H9 (cell line): ENCODE measurements at regions not wholly inside any gene's neighbourhood (a gene's known extent, or its start where the extent isn't known, plus 50 kb on each side); places are given as distances from the start of the nearest gene placed in this dataset.

ENCODE experiments used
- DNase-seq: peaks from one replicate; pipeline ENCODE4 v3.0.0-alpha.2; 2017
- H2AFZ ChIP-seq: one replicate; pipeline ENCODE4 v1.6.1; 2013; ENCODE audit warnings: mild to moderate bottlenecking, low read length, control low read depth, moderate library complexity
- H2AK5ac ChIP-seq: 2 replicates; pipeline ENCODE4 v1.6.1; 2013; ENCODE audit warnings: low read length, control low read depth, mixed read lengths; ENCODE audit not compliant: insufficient read length
- H2BK120ac ChIP-seq: one replicate; pipeline ENCODE4 v1.6.1; 2013; ENCODE audit warnings: low read depth, mild to moderate bottlenecking, low read length, control low read depth, inconsistent platforms; ENCODE audit not compliant: poor library complexity, severe bottlenecking
- H2BK12ac ChIP-seq: 2 replicates; pipeline ENCODE4 v1.6.1; 2013; ENCODE audit warnings: low read length, control low read depth, mixed read lengths, low read depth; ENCODE audit not compliant: insufficient read length
- H2BK15ac ChIP-seq: 2 replicates; pipeline ENCODE4 v1.6.1; 2013; ENCODE audit warnings: low read depth, low read length, control low read depth
- H2BK20ac ChIP-seq: one replicate; pipeline ENCODE4 v1.6.1; 2013; ENCODE audit warnings: low read depth, mild to moderate bottlenecking, low read length, control low read depth, inconsistent platforms; ENCODE audit not compliant: poor library complexity, severe bottlenecking
- H2BK5ac ChIP-seq: 2 replicates; pipeline ENCODE4 v1.6.1; 2013; ENCODE audit warnings: low read length, control low read depth, mixed read lengths; ENCODE audit not compliant: insufficient read length
- H3K14ac ChIP-seq: 2 replicates; pipeline ENCODE4 v1.6.1; 2013; ENCODE audit warnings: low read length, control low read depth; ENCODE audit not compliant: insufficient read depth
- H3K18ac ChIP-seq: 2 replicates; pipeline ENCODE4 v1.6.1; 2013; ENCODE audit warnings: low read depth, mild to moderate bottlenecking, mixed read lengths, low read length, control low read depth; ENCODE audit not compliant: insufficient read length
- H3K23ac ChIP-seq: 2 replicates; pipeline ENCODE4 v1.6.1; 2013; ENCODE audit warnings: low read length, control low read depth, mixed read lengths, low read depth; ENCODE audit not compliant: insufficient read length
- H3K23me2 ChIP-seq: 2 replicates; pipeline ENCODE4 v1.6.1; 2013; ENCODE audit warnings: low read depth, mild to moderate bottlenecking, mixed read lengths, low read length, control low read depth; ENCODE audit not compliant: insufficient read length, poor library complexity, severe bottlenecking
- H3K27ac ChIP-seq: 2 replicates; pipeline ENCODE4 v1.5.1; 2013; ENCODE audit warnings: low read length, control low read depth, mixed read lengths, low read depth; ENCODE audit not compliant: insufficient read length
- H3K27me3 ChIP-seq: 2 replicates; pipeline ENCODE4 v1.6.1; 2013; ENCODE audit warnings: low read length, control low read depth, inconsistent platforms; ENCODE audit not compliant: insufficient read depth
- H3K4ac ChIP-seq: 2 replicates; pipeline ENCODE4 v1.6.1; 2013; ENCODE audit warnings: low read depth, mild to moderate bottlenecking, control low read depth, inconsistent platforms, low read length, moderate library complexity
- H3K4me1 ChIP-seq: 2 replicates; pipeline ENCODE4 v1.6.1; 2013; ENCODE audit warnings: low read length, control low read depth, inconsistent platforms; ENCODE audit not compliant: insufficient read depth
- H3K4me2 ChIP-seq: 2 replicates; pipeline ENCODE4 v1.6.1; 2013; ENCODE audit warnings: low read length, control low read depth, mixed read lengths; ENCODE audit not compliant: insufficient read length, insufficient read depth
- H3K56ac ChIP-seq: 2 replicates; pipeline ENCODE4 v1.6.1; 2013; ENCODE audit warnings: low read depth, mild to moderate bottlenecking, mixed read lengths, low read length, control low read depth; ENCODE audit not compliant: insufficient read length
- H3K79me1 ChIP-seq: 2 replicates; pipeline ENCODE4 v1.6.1; 2013; ENCODE audit warnings: low read depth, mild to moderate bottlenecking, moderate library complexity, low read length, control low read depth, inconsistent platforms; ENCODE audit not compliant: insufficient read depth, poor library complexity, severe bottlenecking
- H3K79me2 ChIP-seq: 2 replicates; pipeline ENCODE4 v1.6.1; 2013; ENCODE audit warnings: low read length, control low read depth, inconsistent platforms; ENCODE audit not compliant: insufficient read depth
- H3K9ac ChIP-seq: 2 replicates; pipeline ENCODE4 v1.6.1; 2013; ENCODE audit warnings: low read length, control low read depth, mixed read lengths; ENCODE audit not compliant: insufficient read length; ENCODE audit errors: extremely low read depth
- H3K9me3 ChIP-seq: one replicate; pipeline ENCODE4 v1.6.1; 2013; ENCODE audit warnings: low read depth, low read length, inconsistent platforms; ENCODE audit not compliant: control insufficient read depth
- H3T11ph ChIP-seq: one replicate; pipeline ENCODE4 v1.6.1; 2013; ENCODE audit warnings: mild to moderate bottlenecking, low read length, control low read depth, inconsistent platforms
- H4K20me1 ChIP-seq: one replicate; pipeline ENCODE4 v1.6.1; 2013; ENCODE audit not compliant: control insufficient read depth, insufficient read length, insufficient read depth
- H4K5ac ChIP-seq: 2 replicates; pipeline ENCODE4 v1.6.1; 2013; ENCODE audit warnings: low read depth, mild to moderate bottlenecking, mixed read lengths, low read length, control low read depth; ENCODE audit not compliant: insufficient read length
- H4K8ac ChIP-seq: replicated peaks from 2 replicates; pipeline ENCODE4 v1.6.1; 2013; ENCODE audit warnings: low read length, control low read depth, mixed read lengths, low read depth; ENCODE audit not compliant: insufficient read length
- H4K91ac ChIP-seq: 2 replicates; pipeline ENCODE4 v1.6.1; 2013; ENCODE audit warnings: low read depth, mild to moderate bottlenecking, moderate library complexity, mixed read lengths, low read length, control low read depth; ENCODE audit not compliant: insufficient read length
- H3K27ac Mint-ChIP-seq, 3 experiments: 2 replicates in 2 of 3; 3 replicates in 1 of 3; pipeline ENCODE4 v1.8.0; 2020 to 2021; ENCODE audit warnings: mixed read lengths in 3 of 3, mild to moderate bottlenecking in 1 of 3, moderate library complexity in 1 of 3
- H3K27me3 Mint-ChIP-seq: 2 replicates; pipeline ENCODE4 v1.8.0; 2021; ENCODE audit warnings: low read depth, mild to moderate bottlenecking, moderate library complexity, mixed read lengths
- H3K36me3 Mint-ChIP-seq, 3 experiments: 2 replicates in 2 of 3; 3 replicates in 1 of 3; pipeline ENCODE4 v1.8.0; 2020 to 2021; ENCODE audit warnings: low read depth in 3 of 3, mixed read lengths in 3 of 3; ENCODE audit not compliant: insufficient read depth in 1 of 3
- H3K4me1 Mint-ChIP-seq, 2 experiments: 2 replicates each; pipeline ENCODE4 v1.8.0; 2020; ENCODE audit warnings: mixed read lengths in 2 of 2
- H3K4me3 Mint-ChIP-seq, 2 experiments: 2 replicates in 1 of 2; 3 replicates in 1 of 2; pipeline ENCODE4 v1.8.0; 2020 to 2021; ENCODE audit warnings: mild to moderate bottlenecking in 2 of 2, mixed read lengths in 2 of 2, moderate library complexity in 1 of 2
- H3K9me3 Mint-ChIP-seq, 2 experiments: 2 replicates in 1 of 2; 3 replicates in 1 of 2; pipeline ENCODE4 v1.8.0; 2020; ENCODE audit warnings: mild to moderate bottlenecking in 2 of 2, mixed read lengths in 2 of 2, moderate library complexity in 1 of 2
- CTCF ChIP-seq: fragments of 200-600 bp; sonication (generic); conservative IDR thresholded peaks from 3 replicates; pipeline ENCODE4 v1.8.0; 2021; ENCODE audit warnings: antibody characterized with exemption, mild to moderate bottlenecking
- WGBS: extraction: QIAGEN DNeasy Blood & Tissue Kit; methylation state at CpG from one replicate; pipeline ENCODE4 v1.1.7; 2013; ENCODE audit warnings: missing lambda C conversion rate, low lambda C conversion rate, mixed read lengths; ENCODE audit not compliant: insufficient read length; ENCODE audit errors: extremely low coverage; 5-methylcytosine and 5-hydroxymethylcytosine counted together

- no peak overlapping the region for H3K9ac ChIP-seq
- WGBS = no CpG with 5 or more reads among the region's 4 CpGs
- H2AK5ac ChIP-seq = no peak overlapping the region
- peaks cover 41 to 43% of the 10 kb centered on the region in 2 experiments for H3K4me1 Mint-ChIP-seq
- no peak overlapping the region for H3K27ac Mint-ChIP-seq
- H2BK12ac ChIP-seq = no peak overlapping the region
- H3K27me3 Mint-ChIP-seq = peaks cover 1% of the 10 kb centered on the region
- no peak overlapping the region for H4K5ac ChIP-seq
- no peaks in the 10 kb centered on the region for H3K9me3 ChIP-seq
- H3K27me3 ChIP-seq = no peaks in the 10 kb centered on the region
- H3K9me3 Mint-ChIP-seq = no peaks in the 10 kb centered on the region
- no peaks in the 10 kb centered on the region for H3K79me2 ChIP-seq
- H3K23me2 ChIP-seq = no peaks in the 10 kb centered on the region
- no peak for TF ChIP-seq CTCF
- no peak overlapping the region for H3K23ac ChIP-seq
- H3K14ac ChIP-seq = no peak overlapping the region
- no peaks in the 10 kb centered on the region for H3K36me3 Mint-ChIP-seq
- H3K18ac ChIP-seq = no peak overlapping the region
- no peak overlapping the region for H3T11ph ChIP-seq
- no peak overlapping the region for H4K91ac ChIP-seq
- H2BK5ac ChIP-seq = no peak overlapping the region
- no peak overlapping the region for H2AFZ ChIP-seq
- no peak overlapping the region for H3K4ac ChIP-seq
- no peak overlapping the region for H3K4me3 Mint-ChIP-seq
- H3K56ac ChIP-seq = no peak overlapping the region
- no peak overlapping the region for H3K27ac ChIP-seq
- no peaks in the 10 kb centered on the region for H3K79me1 ChIP-seq
- no peak overlapping the region for H3K4me2 ChIP-seq
- no peaks in the 10 kb centered on the region for H4K20me1 ChIP-seq
- no peak overlapping the region for H4K8ac ChIP-seq
- H2BK15ac ChIP-seq = no peak overlapping the region
- H3K4me1 ChIP-seq = peaks cover 3% of the 10 kb centered on the region; the same call in 1 of the 2 replicates
- H2BK120ac ChIP-seq = no peak overlapping the region
- no peak overlapping the region for H2BK20ac ChIP-seq
- DNase-seq = no peak
Observed at GRCh38 chr13:30037766-30038165, 187.3 kb upstream of the UBL3 start.
